ENCODE measurements at regions not wholly inside any gene's neighbourhood (a gene's known extent, or its start where the extent isn't known, plus 50 kb on each side); places are given as distances from the start of the nearest gene placed in this dataset.

GRCh38 chr2:18049325-18049724, 170.9 kb downstream of the KCNS3 start:
- Histone ChIP-seq H3K36me3 (ENCODE audit: control insufficient read depth in 4 of 4, insufficient read depth in 3 of 4, low read depth in 1 of 4, low read length in 3 of 4) (no peaks in the 10 kb centered on the region), H3K9me3 (ENCODE audit: control insufficient read depth in 4 of 4, low read length in 3 of 4) (no peaks in the 10 kb centered on the region), H3K27me3 (ENCODE audit: control insufficient read depth in 4 of 4, insufficient read depth in 4 of 4, low read length in 3 of 4) (no peaks in the 10 kb centered on the region), H3K4me3 (ENCODE audit: low read depth in 1 of 3, low read length in 3 of 3) (no peak overlapping the region), H3K4me1 (ENCODE audit: control insufficient read depth in 4 of 4, insufficient read depth in 4 of 4, low read length in 3 of 4) (no peaks in the 10 kb centered on the region), H3K27ac (ENCODE audit: low read depth in 1 of 2, low read length in 2 of 2) (no peak overlapping the region), H3K9ac (ENCODE audit: low read depth in 1 of 2, low read length in 2 of 2) (no peak overlapping the region)
- DNase-seq (ENCODE audit: low spot score), result no peak
- 46% methylated on average over 4 of the region's 4 CpGs for WGBS
- TF ChIP-seq JUND (IDR thresholded peaks at IDR 0.05) (no peak), FOXA1 (IDR thresholded peaks at IDR 0.05) (no peak), TAF1 (conservative IDR thresholded peaks at IDR 0.05) (no peak), RAD21 (IDR thresholded peaks at IDR 0.05) (no peak), ATF3 (IDR thresholded peaks at IDR 0.05) (no peak), RXRA (IDR thresholded peaks at IDR 0.05) (no peak), NR2F2 (IDR thresholded peaks at IDR 0.05) (no peak), MAX (IDR thresholded peaks at IDR 0.05) (no peak), GABPA (IDR thresholded peaks at IDR 0.05 in 1 of 2, conservative IDR thresholded peaks at IDR 0.05 in 1 of 2) (no peak), HNF4G (IDR thresholded peaks at IDR 0.05) (no peak), FOXA2 (IDR thresholded peaks at IDR 0.05) (no peak), HNF4A (conservative IDR thresholded peaks at IDR 0.05) (no peak), EGR1 (IDR thresholded peaks at IDR 0.05; ENCODE audit: low read depth in 2 of 2) (no peak), SP1 (IDR thresholded peaks at IDR 0.05) (no peak), REST (IDR thresholded peaks at IDR 0.05) (no peak), YY1 (IDR thresholded peaks at IDR 0.05) (no peak)
- TF ChIP-seq, protein P1, sequence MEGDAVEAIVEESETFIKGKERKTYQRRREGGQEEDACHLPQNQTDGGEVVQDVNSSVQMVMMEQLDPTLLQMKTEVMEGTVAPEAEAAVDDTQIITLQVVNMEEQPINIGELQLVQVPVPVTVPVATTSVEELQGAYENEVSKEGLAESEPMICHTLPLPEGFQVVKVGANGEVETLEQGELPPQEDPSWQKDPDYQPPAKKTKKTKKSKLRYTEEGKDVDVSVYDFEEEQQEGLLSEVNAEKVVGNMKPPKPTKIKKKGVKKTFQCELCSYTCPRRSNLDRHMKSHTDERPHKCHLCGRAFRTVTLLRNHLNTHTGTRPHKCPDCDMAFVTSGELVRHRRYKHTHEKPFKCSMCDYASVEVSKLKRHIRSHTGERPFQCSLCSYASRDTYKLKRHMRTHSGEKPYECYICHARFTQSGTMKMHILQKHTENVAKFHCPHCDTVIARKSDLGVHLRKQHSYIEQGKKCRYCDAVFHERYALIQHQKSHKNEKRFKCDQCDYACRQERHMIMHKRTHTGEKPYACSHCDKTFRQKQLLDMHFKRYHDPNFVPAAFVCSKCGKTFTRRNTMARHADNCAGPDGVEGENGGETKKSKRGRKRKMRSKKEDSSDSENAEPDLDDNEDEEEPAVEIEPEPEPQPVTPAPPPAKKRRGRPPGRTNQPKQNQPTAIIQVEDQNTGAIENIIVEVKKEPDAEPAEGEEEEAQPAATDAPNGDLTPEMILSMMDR (IDR thresholded peaks at IDR 0.05; ENCODE audit: low read depth, low read length, missing input control), result no peak
- TF ChIP-seq, protein P2, sequence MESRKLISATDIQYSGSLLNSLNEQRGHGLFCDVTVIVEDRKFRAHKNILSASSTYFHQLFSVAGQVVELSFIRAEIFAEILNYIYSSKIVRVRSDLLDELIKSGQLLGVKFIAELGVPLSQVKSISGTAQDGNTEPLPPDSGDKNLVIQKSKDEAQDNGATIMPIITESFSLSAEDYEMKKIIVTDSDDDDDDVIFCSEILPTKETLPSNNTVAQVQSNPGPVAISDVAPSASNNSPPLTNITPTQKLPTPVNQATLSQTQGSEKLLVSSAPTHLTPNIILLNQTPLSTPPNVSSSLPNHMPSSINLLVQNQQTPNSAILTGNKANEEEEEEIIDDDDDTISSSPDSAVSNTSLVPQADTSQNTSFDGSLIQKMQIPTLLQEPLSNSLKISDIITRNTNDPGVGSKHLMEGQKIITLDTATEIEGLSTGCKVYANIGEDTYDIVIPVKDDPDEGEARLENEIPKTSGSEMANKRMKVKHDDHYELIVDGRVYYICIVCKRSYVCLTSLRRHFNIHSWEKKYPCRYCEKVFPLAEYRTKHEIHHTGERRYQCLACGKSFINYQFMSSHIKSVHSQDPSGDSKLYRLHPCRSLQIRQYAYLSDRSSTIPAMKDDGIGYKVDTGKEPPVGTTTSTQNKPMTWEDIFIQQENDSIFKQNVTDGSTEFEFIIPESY (IDR thresholded peaks at IDR 0.05), result no peak

Measured in liver (tissue), 8 donors.